ENCODE measurements at regions not wholly inside any gene's neighbourhood (a gene's known extent, or its start where the extent isn't known, plus 50 kb on each side); places are given as distances from the start of the nearest gene placed in this dataset.

GRCh38 chr2:239873656-239874635 is 151.2 kb downstream of the NDUFA10 start:
- H2AFZ ChIP-seq (ENCODE audit: low read depth, low read length), result no peak overlapping the region
- DNase-seq (ENCODE audit: low read depth, low spot score) (no peak), FAIRE-seq (no peak)
- H3K27me3 ChIP-seq (ENCODE audit: control insufficient read depth in 2 of 2, insufficient read depth in 2 of 2, low read length in 2 of 2), result no peaks in the 10 kb centered on the region
- H3K4me1 ChIP-seq (ENCODE audit: control insufficient read depth, extremely low read depth, insufficient read depth, low read length), result no peaks in the 10 kb centered on the region
- no peaks in the 10 kb centered on the region for H3K9me3 ChIP-seq (replicated peaks; ENCODE audit: control insufficient read depth, insufficient read depth, low read length)
- no peak overlapping the region for H3K9ac ChIP-seq (replicated peaks; ENCODE audit: extremely low read depth, insufficient read depth, low read length)
- no peak overlapping the region for H3K4me2 ChIP-seq (ENCODE audit: insufficient read depth, low read length)
- no peaks in the 10 kb centered on the region for H3K36me3 ChIP-seq (ENCODE audit: control insufficient read depth in 2 of 2, extremely low read depth in 1 of 2, insufficient read depth in 2 of 2, low read length in 2 of 2)
- no peaks in the 10 kb centered on the region for H4K20me1 ChIP-seq (replicated peaks; ENCODE audit: control insufficient read depth, extremely low read depth, insufficient read depth, low read length)
- H3K4me3 ChIP-seq (replicated peaks in 1 of 3; ENCODE audit: insufficient read depth in 1 of 3, low read depth in 1 of 3, low read length in 3 of 3), result no peak overlapping the region
- dilution Hi-C loops (cut with MboI; ENCODE audit: extremely low pct_ligation_motif_present, low sequenced_read_pairs) (no loop called here), intact Hi-C loops (cut with micrococcal nuclease) (no loop called here)
- CTCF ChIA-PET, result no interaction called here
- H3K9me1 ChIP-seq (replicated peaks; ENCODE audit: control insufficient read depth, extremely low read depth, insufficient read depth, low read length), result no peaks in the 10 kb centered on the region
- H3K27ac ChIP-seq (ENCODE audit: insufficient read depth, low read depth, low read length), result no peak overlapping the region
- TF ChIP-seq GATA2 (IDR thresholded peaks at IDR 0.05; ENCODE audit: insufficient read depth, insufficient read length, low read depth, low read length) (no peak), JUN (IDR thresholded peaks at IDR 0.05; ENCODE audit: borderline replicate concordance, insufficient read depth, insufficient read length, low read depth) (no peak), EZH2 (IDR thresholded peaks at IDR 0.05; ENCODE audit: borderline replicate concordance, low read depth, low read length, severe bottlenecking) (no peak)
- H3K79me2 ChIP-seq (ENCODE audit: control insufficient read depth, insufficient read depth, low read length), result no peaks in the 10 kb centered on the region
- BruUV-seq (replicated peaks), result no TSS peak
- POLR2A ChIA-PET, result no interaction called here

DNA sequence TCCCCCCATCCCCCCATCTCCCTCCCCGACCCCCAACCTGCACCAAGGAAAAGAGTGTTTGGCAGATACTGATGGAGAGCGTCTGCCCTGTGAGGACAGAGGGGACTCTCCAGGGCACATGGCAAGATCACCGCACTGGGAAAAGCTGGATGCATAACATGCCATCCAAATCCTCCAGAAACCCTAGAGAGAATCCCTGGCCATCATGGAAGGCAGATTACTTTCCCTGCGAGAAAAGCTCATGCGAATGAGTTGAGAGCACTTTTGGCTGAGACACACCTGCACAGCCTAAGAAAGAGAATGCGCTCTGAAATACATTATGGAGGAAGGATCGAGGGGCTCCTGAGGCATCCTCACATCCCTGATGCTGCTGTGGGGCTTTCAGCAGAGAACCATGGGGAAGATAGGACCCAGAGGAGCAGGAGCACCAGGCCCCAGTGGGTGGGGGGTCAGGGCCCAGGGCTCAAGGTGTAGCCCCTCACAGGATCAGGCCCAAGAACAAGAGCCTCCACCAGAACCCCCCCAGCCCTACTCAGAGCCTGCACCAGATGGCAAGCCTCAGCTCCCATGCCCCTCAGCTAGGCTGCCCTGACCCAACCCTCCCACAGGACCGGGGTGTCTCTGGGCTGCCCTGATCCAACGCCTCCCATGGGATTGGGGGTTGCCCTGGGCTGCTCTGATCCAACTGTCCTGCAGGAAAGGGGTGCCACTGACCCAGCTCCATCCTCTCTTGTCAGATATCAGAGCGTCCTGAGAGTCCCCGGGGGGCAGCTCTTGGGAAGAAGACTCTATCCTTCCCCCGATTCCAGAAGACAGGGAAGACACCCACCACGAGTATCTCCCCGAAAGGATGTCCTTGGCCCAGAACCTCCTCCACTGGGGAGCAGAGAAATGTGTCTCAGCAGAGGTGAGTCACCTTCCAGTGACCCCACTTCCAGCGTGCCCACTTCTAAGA is 153.4 kb downstream of the NDUFA10 start:
- Histone ChIP-seq H3K36me3 (ENCODE audit: control insufficient read depth in 2 of 2, extremely low read depth in 1 of 2, insufficient read depth in 2 of 2, low read length in 2 of 2) (no peaks in the 10 kb centered on the region), H3K9me3 (replicated peaks; ENCODE audit: control insufficient read depth, insufficient read depth, low read length) (no peaks in the 10 kb centered on the region), H3K4me1 (ENCODE audit: control insufficient read depth, extremely low read depth, insufficient read depth, low read length) (no peaks in the 10 kb centered on the region), H3K4me2 (ENCODE audit: insufficient read depth, low read length) (no peak overlapping the region), H3K9ac (replicated peaks; ENCODE audit: extremely low read depth, insufficient read depth, low read length) (no peak overlapping the region), H3K4me3 (replicated peaks in 1 of 3; ENCODE audit: insufficient read depth in 1 of 3, low read depth in 1 of 3, low read length in 3 of 3) (no peak overlapping the region), H3K27ac (ENCODE audit: insufficient read depth, low read depth, low read length) (no peak overlapping the region), H3K27me3 (ENCODE audit: control insufficient read depth in 2 of 2, insufficient read depth in 2 of 2, low read length in 2 of 2) (no peaks in the 10 kb centered on the region), H3K79me2 (ENCODE audit: control insufficient read depth, insufficient read depth, low read length) (no peaks in the 10 kb centered on the region), H2AFZ (ENCODE audit: low read depth, low read length) (no peak overlapping the region), H3K9me1 (replicated peaks; ENCODE audit: control insufficient read depth, extremely low read depth, insufficient read depth, low read length) (no peaks in the 10 kb centered on the region), H4K20me1 (replicated peaks; ENCODE audit: control insufficient read depth, extremely low read depth, insufficient read depth, low read length) (no peaks in the 10 kb centered on the region)
- DNase-seq (ENCODE audit: low read depth, low spot score), result no peak
- no peak for FAIRE-seq
- TF ChIP-seq, protein P1, sequence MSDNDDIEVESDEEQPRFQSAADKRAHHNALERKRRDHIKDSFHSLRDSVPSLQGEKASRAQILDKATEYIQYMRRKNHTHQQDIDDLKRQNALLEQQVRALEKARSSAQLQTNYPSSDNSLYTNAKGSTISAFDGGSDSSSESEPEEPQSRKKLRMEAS (IDR thresholded peaks at IDR 0.05; ENCODE audit: insufficient read depth, insufficient read length), result no peak
- TF ChIP-seq, protein P2, sequence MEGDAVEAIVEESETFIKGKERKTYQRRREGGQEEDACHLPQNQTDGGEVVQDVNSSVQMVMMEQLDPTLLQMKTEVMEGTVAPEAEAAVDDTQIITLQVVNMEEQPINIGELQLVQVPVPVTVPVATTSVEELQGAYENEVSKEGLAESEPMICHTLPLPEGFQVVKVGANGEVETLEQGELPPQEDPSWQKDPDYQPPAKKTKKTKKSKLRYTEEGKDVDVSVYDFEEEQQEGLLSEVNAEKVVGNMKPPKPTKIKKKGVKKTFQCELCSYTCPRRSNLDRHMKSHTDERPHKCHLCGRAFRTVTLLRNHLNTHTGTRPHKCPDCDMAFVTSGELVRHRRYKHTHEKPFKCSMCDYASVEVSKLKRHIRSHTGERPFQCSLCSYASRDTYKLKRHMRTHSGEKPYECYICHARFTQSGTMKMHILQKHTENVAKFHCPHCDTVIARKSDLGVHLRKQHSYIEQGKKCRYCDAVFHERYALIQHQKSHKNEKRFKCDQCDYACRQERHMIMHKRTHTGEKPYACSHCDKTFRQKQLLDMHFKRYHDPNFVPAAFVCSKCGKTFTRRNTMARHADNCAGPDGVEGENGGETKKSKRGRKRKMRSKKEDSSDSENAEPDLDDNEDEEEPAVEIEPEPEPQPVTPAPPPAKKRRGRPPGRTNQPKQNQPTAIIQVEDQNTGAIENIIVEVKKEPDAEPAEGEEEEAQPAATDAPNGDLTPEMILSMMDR (IDR thresholded peaks at IDR 0.05; ENCODE audit: extremely low read depth in 1 of 2, insufficient read depth in 1 of 2, low read depth in 1 of 2, low read length in 2 of 2), result no peak
- TF ChIP-seq FOS (IDR thresholded peaks at IDR 0.05; ENCODE audit: borderline replicate concordance, insufficient read depth, low read length) (no peak), MYC (IDR thresholded peaks at IDR 0.05; ENCODE audit: low read depth, low read length) (no peak), GATA2 (IDR thresholded peaks at IDR 0.05; ENCODE audit: insufficient read depth, insufficient read length, low read depth, low read length) (no peak), JUN (IDR thresholded peaks at IDR 0.05; ENCODE audit: borderline replicate concordance, insufficient read depth, insufficient read length, low read depth) (no peak), POLR2A (IDR thresholded peaks at IDR 0.05; ENCODE audit: low read depth, low read length) (no peak), EZH2 (IDR thresholded peaks at IDR 0.05; ENCODE audit: borderline replicate concordance, low read depth, low read length, severe bottlenecking) (no peak), POLR2AphosphoS5 (IDR thresholded peaks at IDR 0.05; ENCODE audit: insufficient read depth, low read depth, low read length) (no peak)
- BruUV-seq (replicated peaks), result no TSS peak
- dilution Hi-C loops (cut with MboI; ENCODE audit: extremely low pct_ligation_motif_present, low sequenced_read_pairs) (no loop called here), intact Hi-C loops (cut with micrococcal nuclease) (no loop called here)
- ChIA-PET CTCF (no interaction called here), POLR2A (no interaction called here)
